ENCODE measurements at regions not wholly inside any gene's neighbourhood (a gene's known extent, or its start where the extent isn't known, plus 50 kb on each side); places are given as distances from the start of the nearest gene placed in this dataset.

DNA sequence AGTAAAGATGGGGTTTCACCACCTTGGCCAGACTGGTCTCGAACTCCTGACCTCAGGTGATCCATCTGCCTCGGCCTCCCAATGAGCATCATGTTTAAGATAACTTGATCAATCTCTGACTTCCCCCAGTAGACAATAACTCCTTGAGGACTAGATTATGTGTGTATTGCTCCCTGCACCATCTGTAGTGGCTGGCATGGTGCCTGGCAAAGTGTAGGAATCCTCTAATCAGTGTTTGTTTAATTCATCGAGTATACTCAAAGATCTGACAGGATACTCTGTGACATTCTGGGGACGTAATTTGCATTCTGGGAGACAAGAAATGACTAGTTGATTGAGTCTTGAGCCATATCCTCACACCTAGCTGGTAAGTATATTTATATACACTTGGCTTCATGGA lies 873.5 kb upstream of the TMEM132C start:
- Histone ChIP-seq H3K4me1 (ENCODE audit: insufficient read depth, low read length) (no peaks in the 10 kb centered on the region), H4K20me1 (ENCODE audit: control insufficient read depth, insufficient read depth, insufficient read length) (no peaks in the 10 kb centered on the region), H4K5ac (ENCODE audit: insufficient read length, low read depth, low read length) (no peak overlapping the region), H3K4ac (ENCODE audit: low read depth, low read length) (no peak overlapping the region), H2AFZ (ENCODE audit: low read length) (no peak overlapping the region), H3K18ac (ENCODE audit: insufficient read length, low read depth, low read length) (no peak overlapping the region), H2BK5ac (ENCODE audit: insufficient read length, low read length) (no peak overlapping the region), H2BK20ac (ENCODE audit: low read depth, low read length, poor library complexity, severe bottlenecking) (no peak overlapping the region), H2BK12ac (ENCODE audit: insufficient read length, low read depth, low read length) (no peak overlapping the region), H3T11ph (ENCODE audit: low read length) (no peak overlapping the region), H3K56ac (ENCODE audit: insufficient read length, low read depth, low read length) (no peak overlapping the region), H2AK5ac (ENCODE audit: insufficient read length, low read length) (no peak overlapping the region), H3K27me3 (ENCODE audit: insufficient read depth, low read length) (no peaks in the 10 kb centered on the region), H4K8ac (replicated peaks; ENCODE audit: insufficient read length, low read depth, low read length) (no peak overlapping the region), H3K4me2 (ENCODE audit: insufficient read depth, insufficient read length, low read length) (no peak overlapping the region), H3K9ac (ENCODE audit: extremely low read depth, insufficient read length, low read length) (no peak overlapping the region), H3K9me3 (ENCODE audit: control insufficient read depth, low read depth, low read length) (no peaks in the 10 kb centered on the region), H3K79me1 (ENCODE audit: insufficient read depth, low read depth, low read length, poor library complexity, severe bottlenecking) (no peaks in the 10 kb centered on the region), H3K23me2 (ENCODE audit: insufficient read length, low read depth, low read length, poor library complexity, severe bottlenecking) (no peaks in the 10 kb centered on the region), H3K23ac (ENCODE audit: insufficient read length, low read depth, low read length) (no peak overlapping the region), H4K91ac (ENCODE audit: insufficient read length, low read depth, low read length) (no peak overlapping the region), H3K14ac (ENCODE audit: insufficient read depth, low read length) (no peak overlapping the region), H3K27ac (ENCODE audit: insufficient read length, low read depth, low read length) (no peak overlapping the region), H3K79me2 (ENCODE audit: insufficient read depth, low read length) (no peaks in the 10 kb centered on the region), H2BK120ac (ENCODE audit: low read depth, low read length, poor library complexity, severe bottlenecking) (no peak overlapping the region), H2BK15ac (ENCODE audit: low read depth, low read length) (no peak overlapping the region)
- Mint-ChIP-seq H3K4me1 (peaks cover 4 to 6% of the 10 kb centered on the region in 2 experiments; a peak in 3 of 4 replicates), H3K36me3 (ENCODE audit: insufficient read depth in 1 of 3, low read depth in 3 of 3) (no peaks in the 10 kb centered on the region), H3K27me3 (ENCODE audit: low read depth) (peaks cover 1% of the 10 kb centered on the region), H3K9me3 (no peaks in the 10 kb centered on the region; a peak in 1 of 5 replicates), H3K27ac (no peak overlapping the region), H3K4me3 (no peak overlapping the region)
- no CpG with 5 or more reads among the region's 4 CpGs for WGBS (ENCODE audit: extremely low coverage, insufficient read length, low lambda C conversion rate)
- DNase-seq, result no peak
- TF ChIP-seq, protein P1, sequence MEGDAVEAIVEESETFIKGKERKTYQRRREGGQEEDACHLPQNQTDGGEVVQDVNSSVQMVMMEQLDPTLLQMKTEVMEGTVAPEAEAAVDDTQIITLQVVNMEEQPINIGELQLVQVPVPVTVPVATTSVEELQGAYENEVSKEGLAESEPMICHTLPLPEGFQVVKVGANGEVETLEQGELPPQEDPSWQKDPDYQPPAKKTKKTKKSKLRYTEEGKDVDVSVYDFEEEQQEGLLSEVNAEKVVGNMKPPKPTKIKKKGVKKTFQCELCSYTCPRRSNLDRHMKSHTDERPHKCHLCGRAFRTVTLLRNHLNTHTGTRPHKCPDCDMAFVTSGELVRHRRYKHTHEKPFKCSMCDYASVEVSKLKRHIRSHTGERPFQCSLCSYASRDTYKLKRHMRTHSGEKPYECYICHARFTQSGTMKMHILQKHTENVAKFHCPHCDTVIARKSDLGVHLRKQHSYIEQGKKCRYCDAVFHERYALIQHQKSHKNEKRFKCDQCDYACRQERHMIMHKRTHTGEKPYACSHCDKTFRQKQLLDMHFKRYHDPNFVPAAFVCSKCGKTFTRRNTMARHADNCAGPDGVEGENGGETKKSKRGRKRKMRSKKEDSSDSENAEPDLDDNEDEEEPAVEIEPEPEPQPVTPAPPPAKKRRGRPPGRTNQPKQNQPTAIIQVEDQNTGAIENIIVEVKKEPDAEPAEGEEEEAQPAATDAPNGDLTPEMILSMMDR (conservative IDR thresholded peaks at IDR 0.05), result no peak

Measured in H9 (cell line).